ENCODE measurements at regions not wholly inside any gene's neighbourhood (a gene's known extent, or its start where the extent isn't known, plus 50 kb on each side); places are given as distances from the start of the nearest gene placed in this dataset.

DNA sequence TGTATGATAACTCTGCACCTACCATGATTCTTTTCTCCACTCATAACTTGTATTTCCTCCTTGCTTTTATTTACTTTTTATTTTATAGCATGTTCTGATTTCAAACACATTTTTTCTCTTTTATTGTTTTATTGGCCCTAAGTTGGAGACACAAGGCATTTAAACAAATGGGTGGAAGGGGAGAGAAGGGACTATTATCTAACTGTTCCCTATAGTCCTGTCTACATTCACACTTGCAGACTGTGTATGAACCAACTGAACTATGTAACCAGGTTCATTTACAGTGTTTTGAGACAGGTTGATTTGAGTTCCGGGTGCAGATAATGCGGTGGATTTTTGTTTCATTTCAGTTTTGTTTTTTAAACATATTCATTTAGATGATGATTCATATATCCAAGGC lies 830.6 kb upstream of the SEMA6A start:
- no peak for TF ChIP-seq POLR2A (IDR thresholded peaks at IDR 0.05)
- no peak for DNase-seq
- no peaks in the 10 kb centered on the region for H3K4me1 ChIP-seq
- WGBS, 2 donors: 76 to 93% methylated on average over 2 of the region's 2 CpGs
- no peaks in the 10 kb centered on the region for H3K9me3 ChIP-seq
- H3K4me3 ChIP-seq: no peak overlapping the region
- no peaks in the 10 kb centered on the region for H3K27me3 ChIP-seq
- H3K27ac ChIP-seq: no peak overlapping the region
- no peaks in the 10 kb centered on the region for H3K36me3 ChIP-seq
- intact Hi-C loops (cut with DNase I): no loop called here

DNA sequence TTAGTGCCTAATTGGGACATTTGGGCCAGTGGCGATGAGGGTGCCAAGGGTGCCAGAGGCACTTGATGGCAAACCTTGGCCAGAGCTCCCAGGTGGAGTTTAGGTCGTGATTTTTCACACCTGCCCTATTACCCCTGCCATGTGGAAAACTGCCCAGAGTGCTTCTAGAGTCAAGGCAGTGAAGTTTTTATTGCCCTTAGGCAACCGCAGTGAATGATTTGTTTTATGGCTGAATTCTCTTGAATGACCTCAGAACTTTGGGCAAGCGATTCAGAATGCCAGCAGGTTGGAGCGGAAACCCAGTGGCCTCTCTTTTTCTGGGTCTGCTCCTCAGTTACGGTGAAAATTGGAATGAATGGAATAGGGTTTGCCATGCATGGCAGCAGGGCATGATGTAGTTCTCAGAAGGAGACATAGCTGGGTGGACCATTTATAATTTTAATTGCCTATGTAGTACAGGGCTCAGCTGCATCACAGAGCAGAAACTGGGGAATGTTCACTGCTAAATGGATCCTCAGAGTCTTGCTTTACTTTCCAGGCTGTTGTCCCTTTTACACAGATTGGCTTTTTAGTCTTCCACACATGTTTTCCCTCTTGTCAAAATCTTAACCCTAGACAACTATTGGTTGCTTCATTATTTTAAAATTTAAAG lies 820.0 kb upstream of the SEMA6A start:
- WGBS, 2 donors: 29 to 48% methylated on average over 5 to 6 of the region's 6 CpGs
- Histone ChIP-seq H3K27ac (no peak overlapping the region), H3K4me3 (no peak overlapping the region), H3K9me3 (no peaks in the 10 kb centered on the region), H3K36me3 (no peaks in the 10 kb centered on the region), H3K4me1 (no peaks in the 10 kb centered on the region), H3K27me3 (no peaks in the 10 kb centered on the region)
- intact Hi-C loops (cut with DNase I): no loop called here
- TF ChIP-seq POLR2A (IDR thresholded peaks at IDR 0.05): no peak
- DNase-seq: no peak

DNA sequence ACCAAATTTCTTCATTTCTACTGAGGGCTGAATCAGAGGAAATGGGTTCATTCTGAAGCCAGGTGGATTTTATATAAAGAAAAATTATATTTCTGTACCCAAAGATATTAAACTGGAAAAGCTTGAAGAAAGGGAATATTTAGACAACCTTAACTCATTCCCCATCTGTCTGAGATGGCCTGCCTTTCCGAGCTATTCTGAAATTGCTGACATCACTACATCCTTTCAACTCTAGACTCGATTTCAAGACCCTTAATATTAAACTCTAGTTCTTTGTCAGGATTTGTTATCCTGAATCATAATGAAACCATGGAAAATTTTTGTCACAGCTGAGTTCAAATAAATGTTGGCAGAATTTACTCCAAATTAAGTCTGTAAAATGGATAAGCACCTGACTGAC lies 818.5 kb upstream of the SEMA6A start:
- Histone ChIP-seq H3K27ac (no peak overlapping the region), H3K36me3 (no peaks in the 10 kb centered on the region), H3K9me3 (no peaks in the 10 kb centered on the region), H3K27me3 (no peaks in the 10 kb centered on the region), H3K4me3 (no peak overlapping the region), H3K4me1 (no peaks in the 10 kb centered on the region)
- intact Hi-C loops (cut with DNase I): no loop called here
- TF ChIP-seq POLR2A (IDR thresholded peaks at IDR 0.05): no peak
- TF ChIP-seq, protein P1, sequence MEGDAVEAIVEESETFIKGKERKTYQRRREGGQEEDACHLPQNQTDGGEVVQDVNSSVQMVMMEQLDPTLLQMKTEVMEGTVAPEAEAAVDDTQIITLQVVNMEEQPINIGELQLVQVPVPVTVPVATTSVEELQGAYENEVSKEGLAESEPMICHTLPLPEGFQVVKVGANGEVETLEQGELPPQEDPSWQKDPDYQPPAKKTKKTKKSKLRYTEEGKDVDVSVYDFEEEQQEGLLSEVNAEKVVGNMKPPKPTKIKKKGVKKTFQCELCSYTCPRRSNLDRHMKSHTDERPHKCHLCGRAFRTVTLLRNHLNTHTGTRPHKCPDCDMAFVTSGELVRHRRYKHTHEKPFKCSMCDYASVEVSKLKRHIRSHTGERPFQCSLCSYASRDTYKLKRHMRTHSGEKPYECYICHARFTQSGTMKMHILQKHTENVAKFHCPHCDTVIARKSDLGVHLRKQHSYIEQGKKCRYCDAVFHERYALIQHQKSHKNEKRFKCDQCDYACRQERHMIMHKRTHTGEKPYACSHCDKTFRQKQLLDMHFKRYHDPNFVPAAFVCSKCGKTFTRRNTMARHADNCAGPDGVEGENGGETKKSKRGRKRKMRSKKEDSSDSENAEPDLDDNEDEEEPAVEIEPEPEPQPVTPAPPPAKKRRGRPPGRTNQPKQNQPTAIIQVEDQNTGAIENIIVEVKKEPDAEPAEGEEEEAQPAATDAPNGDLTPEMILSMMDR (IDR thresholded peaks at IDR 0.05): no peak
- no peak for DNase-seq
- WGBS, 2 donors: 75 to 88% methylated on average over 2 of the region's 2 CpGs

DNA sequence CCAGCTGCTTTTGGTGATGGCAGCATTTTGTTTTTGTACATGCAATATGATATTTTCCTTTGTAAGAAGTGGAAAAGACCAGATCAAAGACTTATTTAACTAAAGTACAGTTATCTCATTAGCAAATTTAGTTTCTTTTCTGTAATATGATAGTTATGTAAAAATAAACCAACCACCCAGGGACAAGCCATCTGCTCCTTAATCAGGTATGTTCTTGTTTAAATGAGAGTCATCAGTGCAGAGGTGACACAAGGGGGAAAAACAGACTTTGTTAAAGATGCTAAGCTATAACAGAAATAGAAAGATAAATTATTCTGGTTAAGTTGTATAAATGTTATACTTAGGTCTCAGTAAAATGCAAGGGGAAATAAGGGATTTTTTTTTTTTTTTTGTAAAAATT lies 805.7 kb upstream of the SEMA6A start:
- Histone ChIP-seq H3K4me3 (no peak overlapping the region), H3K9me3 (no peaks in the 10 kb centered on the region), H3K36me3 (no peaks in the 10 kb centered on the region), H3K27ac (no peak overlapping the region), H3K27me3 (no peaks in the 10 kb centered on the region), H3K4me1 (no peaks in the 10 kb centered on the region)
- TF ChIP-seq, protein P1 (IDR thresholded peaks at IDR 0.05): no peak
- TF ChIP-seq POLR2A (IDR thresholded peaks at IDR 0.05): no peak
- intact Hi-C loops (cut with DNase I): no loop called here
- no peak for DNase-seq

DNA sequence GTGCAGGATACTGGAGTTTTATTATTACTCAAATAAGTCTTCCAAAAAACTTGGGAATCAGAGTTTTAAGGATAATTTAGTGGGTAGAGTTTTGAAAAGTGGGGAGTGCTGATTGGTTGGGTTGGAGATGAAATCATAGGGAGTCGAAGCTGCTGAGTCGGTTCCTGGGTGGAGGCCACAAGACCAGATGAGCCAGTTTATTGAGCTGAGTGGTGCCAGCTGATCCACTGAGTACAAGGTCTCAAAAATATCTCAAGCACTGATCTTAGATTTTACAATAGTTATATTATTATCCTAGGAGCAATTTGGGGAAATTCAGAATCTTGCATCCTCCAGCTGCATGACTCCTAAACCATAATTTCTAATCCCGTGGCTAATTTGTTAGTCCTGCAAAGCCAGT lies 804.9 kb upstream of the SEMA6A start:
- H3K36me3 ChIP-seq: no peaks in the 10 kb centered on the region
- no peak overlapping the region for H3K27ac ChIP-seq
- TF ChIP-seq POLR2A (IDR thresholded peaks at IDR 0.05): no peak
- TF ChIP-seq, protein P1 (IDR thresholded peaks at IDR 0.05): no peak
- intact Hi-C loops (cut with DNase I): no loop called here
- no peaks in the 10 kb centered on the region for H3K4me1 ChIP-seq
- no peaks in the 10 kb centered on the region for H3K9me3 ChIP-seq
- no peaks in the 10 kb centered on the region for H3K27me3 ChIP-seq
- WGBS, 2 donors: 56 to 77% methylated on average over 3 of the region's 3 CpGs
- no peak for DNase-seq
- H3K4me3 ChIP-seq: no peak overlapping the region

DNA sequence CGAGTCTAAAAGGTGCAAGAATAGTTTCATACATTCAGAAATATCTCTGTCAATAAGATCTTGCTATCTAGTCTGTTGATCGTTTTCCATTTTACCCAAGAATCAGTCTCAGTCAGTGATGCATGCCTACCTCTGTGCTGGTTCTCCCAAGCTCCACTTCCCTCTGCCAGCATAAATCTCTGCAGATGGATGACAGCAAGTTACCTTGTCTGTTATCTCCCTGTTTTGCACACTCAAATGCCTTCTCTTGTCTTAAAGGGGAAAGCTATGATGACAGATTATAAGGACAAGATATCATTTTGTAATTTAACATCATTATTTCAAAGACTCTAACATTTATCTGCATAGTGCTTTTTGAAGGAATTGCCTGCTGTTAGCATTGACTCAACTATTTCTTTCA lies 802.1 kb upstream of the SEMA6A start:
- H3K9me3 ChIP-seq: no peaks in the 10 kb centered on the region
- 46 to 58% methylated on average over 2 of the region's 2 CpGs for WGBS, 2 donors

More for the DNA sequence above, 802.1 kb upstream of the SEMA6A start:
- H3K27ac ChIP-seq: no peak overlapping the region
- TF ChIP-seq POLR2A (IDR thresholded peaks at IDR 0.05): no peak
- TF ChIP-seq, protein P1 (IDR thresholded peaks at IDR 0.05): no peak
- no peaks in the 10 kb centered on the region for H3K36me3 ChIP-seq
- intact Hi-C loops (cut with DNase I): no loop called here
- DNase-seq: no peak
- H3K4me1 ChIP-seq: no peaks in the 10 kb centered on the region
- no peaks in the 10 kb centered on the region for H3K27me3 ChIP-seq
- H3K4me3 ChIP-seq: no peak overlapping the region
